OCI-M2 (cell line): ENCODE measurements at regions not wholly inside any gene's neighbourhood (a gene's known extent, or its start where the extent isn't known, plus 50 kb on each side); places are given as distances from the start of the nearest gene placed in this dataset.

ENCODE experiments used
- DNase-seq: peaks from one replicate; lab custom pipeline; 2025; ENCODE audit not compliant: unreplicated experiment; lab: John Stamatoyannopoulos, UW

DNA sequence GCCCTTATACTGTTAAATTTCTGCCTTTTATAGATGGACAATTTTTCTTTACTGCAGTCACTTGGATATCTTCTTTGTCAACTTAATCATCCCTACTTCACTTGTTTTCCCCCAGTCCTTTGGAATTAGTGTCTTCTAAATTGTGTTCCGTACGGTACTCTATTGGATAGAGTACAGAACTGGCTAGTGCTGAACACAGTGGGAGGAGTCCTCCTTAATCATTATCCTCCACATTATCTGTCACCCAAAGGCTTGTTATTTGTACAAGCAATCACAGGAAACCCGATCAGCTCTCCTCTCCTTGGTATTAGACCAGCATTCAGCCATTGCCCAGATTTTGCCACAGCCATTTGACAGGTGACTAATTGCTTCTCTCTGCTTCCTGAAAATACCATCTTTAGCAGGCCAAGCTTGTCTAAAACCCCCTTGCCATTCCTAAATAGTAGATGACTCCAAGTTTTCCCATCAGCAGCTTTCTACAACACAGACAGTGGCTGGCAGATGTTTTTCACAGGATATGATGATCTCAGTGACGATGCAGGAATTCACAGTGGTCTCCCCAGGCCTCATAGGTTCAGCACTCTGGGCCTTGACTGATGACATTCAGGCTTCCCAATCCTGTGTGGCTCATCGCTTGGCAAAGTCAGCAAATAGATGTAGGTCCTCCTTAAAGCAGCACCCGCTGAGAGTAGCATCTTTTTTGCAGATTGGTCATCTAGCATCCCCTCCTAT, 216.0 kb upstream of the RGS6 start:
- DNase-seq: no peak

DNA sequence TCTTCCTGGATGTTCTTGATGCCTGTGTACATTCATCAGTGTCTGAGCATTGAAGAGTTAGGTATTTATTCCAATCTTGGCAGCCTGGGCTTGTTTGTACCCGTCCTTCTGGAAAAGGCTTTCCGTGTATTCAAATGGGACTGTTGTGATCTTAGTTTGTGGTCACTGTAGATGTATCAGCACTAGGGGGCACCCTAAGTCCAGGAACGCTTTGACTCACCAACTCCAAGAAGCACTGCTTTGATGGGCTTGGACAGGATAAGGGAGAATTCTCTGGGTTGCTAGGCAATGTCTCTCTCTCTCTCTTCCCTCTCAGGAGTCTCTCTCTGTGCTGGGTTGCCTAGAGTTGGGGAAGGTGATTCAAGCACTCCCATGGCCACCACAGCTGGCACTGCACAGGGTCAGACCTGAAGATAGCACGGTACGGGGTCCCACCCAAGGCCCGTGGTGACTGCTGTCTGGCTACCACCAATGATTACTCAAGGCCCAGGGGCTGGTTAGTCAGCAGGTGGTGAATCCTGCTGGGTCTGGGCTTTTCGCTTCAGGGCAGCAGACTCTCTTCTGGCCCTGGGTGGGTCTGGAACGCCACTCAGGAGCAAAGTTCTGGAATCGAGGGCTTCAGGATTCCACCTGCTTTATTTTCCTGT, 211.1 kb upstream of the RGS6 start:
- DNase-seq: peak; percentile 14

DNA sequence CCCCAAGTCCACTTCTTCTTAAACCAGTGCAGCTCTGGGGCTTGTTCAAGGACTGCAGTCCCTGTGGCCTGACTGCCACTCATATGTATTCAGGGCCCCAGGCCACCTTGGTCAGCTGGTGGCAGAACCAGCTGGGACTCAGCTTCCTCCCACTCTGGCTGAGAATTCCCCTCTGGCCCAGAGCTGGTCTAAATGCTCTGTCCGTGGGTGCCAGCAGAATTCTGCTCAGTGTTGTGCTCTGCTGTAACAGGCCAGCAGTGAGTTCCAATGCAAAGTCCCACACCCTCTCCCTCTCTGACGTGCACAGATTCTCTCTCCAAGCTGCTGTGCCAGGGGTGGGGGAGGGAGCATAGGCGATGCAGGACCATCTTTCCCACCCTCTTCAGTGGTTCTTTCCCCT, 210.4 kb upstream of the RGS6 start:
- no peak for DNase-seq

- DNase-seq: no peak
Measured at GRCh38 chr14:71722885-71723284, 209.3 kb upstream of the RGS6 start.

- DNase-seq: no peak
Measured at GRCh38 chr14:71725922-71726579, 206.2 kb upstream of the RGS6 start.

- no peak for DNase-seq
Measured at GRCh38 chr14:71726580-71727021, 205.6 kb upstream of the RGS6 start.

DNA sequence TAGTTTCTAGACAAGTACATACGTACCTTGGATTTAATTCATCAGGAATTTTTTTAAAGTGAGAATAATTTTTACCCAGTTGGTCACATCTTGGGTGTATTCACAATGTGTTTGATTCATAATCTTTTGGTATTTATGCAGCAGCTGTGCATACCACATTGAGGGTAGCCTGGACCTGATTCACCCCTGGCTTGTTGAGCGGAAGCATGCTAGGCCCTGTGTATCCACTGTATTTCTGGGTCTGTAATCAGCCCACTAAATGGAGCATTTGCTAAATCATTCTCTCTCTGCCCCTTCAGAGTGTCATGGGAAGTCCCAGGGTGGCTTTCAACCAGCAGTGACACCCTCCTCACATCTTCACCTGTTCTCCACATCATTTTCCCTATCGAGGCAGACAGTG, 203.8 kb upstream of the RGS6 start:
- DNase-seq: no peak

- no peak for DNase-seq
Measured at GRCh38 chr14:71729596-71729995, 202.6 kb upstream of the RGS6 start.

DNA sequence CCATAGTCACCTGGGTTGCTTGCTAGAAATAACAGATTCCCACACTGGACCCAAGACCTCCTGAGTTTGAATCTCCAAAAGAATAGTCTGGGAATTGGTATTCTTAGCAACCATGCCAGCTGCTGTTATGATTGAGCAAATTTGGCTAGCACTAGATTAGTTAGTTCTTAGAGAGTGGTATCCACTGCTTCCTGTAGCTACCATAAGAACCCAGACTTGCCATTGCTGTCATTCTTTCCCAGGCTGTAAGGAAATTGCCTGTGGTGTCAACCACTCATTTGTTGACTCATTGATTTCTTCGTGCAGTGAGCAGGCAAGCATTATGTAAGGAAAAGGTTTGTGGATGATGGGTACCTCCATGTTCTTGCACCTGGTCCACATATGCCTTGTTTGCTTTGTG, 201.8 kb upstream of the RGS6 start:
- no peak for DNase-seq

GRCh38 chr14:71731096-71731495, 201.1 kb upstream of the RGS6 start:
- no peak for DNase-seq

DNA sequence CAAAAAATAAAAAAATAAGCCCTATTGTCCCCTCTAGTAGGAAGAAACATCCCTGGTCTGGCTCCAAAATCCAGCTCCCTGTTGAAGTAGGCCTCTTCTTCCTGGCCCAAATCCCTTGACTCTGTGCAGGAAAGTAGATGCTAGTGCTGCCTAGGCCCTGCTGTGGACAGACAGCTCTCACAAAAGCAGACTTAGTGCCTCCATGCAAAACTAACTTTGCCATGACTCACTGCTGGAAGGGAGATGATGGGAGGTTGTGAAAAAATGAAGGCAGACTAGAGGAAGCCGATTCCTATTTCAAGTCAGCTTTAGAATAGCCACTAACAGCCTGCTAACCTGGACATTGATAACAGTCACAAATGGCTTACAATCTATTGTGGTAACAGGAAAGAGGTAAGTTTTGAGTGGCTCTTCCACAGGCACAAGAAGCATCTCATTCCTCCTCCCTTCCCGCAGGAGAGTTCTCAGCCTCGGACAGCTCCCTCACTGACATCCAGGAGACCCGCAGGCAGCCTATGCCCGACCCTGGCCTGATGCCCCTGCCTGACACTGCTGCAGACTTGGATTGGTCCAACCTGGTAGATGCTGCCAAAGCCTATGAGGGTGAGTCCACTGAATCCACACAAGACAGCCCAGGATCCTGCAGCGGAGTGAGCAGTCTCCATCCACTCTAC, 198.9 kb upstream of the RGS6 start:
- no peak for DNase-seq

- DNase-seq: no peak
Measured at GRCh38 chr14:71734076-71734475, 198.2 kb upstream of the RGS6 start.

GRCh38 chr14:71734885-71735284, 197.3 kb upstream of the RGS6 start:
- DNase-seq: no peak

DNA sequence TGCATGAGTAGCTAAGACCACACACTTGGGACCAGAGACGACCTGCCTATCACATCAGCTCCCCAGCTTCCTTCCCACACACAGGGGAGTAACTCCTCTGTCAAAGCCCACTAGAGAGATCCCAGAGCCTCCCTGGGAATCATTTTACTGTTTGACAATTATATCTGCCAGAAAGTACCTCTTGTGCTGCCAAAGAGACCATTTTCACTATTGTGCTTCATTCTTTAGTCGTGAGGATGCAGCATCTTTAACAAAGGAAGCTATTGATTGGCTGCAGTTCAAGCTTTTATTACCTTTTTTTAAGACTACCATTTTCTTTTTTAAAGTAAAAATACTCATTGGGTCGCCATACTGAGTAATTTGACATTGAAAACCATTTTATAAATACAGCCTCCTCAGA, 194.5 kb upstream of the RGS6 start:
- DNase-seq: no peak

DNA sequence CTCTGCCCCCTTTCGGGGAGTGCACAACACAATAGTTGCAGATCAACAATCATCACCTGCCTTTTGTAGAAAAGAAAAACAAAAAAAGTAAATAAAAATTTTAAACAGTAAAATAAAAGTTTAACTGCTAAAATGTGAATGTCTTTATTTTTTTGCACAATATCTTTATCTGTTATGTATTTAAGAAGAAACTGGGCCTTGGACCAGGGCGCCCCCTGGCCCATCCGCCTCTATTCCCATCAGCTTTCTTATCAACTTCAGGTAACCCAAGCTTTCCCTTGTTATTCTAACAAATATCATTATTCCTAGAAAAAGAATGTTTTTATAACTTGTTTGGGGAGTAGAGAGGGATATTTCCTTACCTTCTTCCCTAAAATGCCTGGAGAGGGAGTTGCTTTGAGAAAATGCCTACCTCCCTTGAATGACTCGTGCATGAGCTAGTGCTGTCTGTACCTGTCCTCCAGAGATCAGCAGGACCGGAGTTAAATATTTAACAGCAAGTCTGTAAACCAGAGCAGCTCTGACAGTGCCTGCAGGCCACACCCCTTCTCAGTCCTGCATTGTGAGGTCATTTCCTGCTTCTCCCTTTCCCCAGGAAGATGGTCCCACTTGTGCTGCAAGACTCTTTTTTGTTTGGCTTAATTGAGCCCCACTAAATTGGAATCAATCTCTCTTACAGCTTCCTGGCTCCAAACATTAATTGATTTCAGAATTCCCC, 192.8 kb upstream of the RGS6 start:
- DNase-seq: no peak

- DNase-seq: no peak
Measured at GRCh38 chr14:71741241-71741640, 191.0 kb upstream of the RGS6 start.

DNA sequence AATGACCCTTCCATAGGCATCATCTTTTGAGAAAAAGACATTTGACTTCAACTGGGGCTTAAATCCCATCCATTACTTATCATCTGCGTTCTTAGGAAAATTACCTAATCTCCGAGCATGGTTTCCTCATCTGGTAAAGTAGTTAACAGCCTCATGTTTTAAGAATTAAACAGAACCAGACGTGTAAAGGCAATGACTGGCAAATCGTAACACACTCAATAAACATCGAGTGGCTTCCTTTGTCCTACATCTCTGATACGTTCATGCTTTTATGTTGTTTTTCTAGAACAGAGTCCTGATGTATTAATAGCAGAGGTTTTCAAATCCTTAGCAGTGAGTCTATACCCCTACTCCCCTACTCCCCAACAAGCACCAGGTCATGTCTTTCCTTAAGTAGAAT, 189.7 kb upstream of the RGS6 start:
- no peak for DNase-seq

- DNase-seq: no peak
Measured at GRCh38 chr14:71745072-71745471, 187.2 kb upstream of the RGS6 start.

GRCh38 chr14:71748196-71748595, 184.0 kb upstream of the RGS6 start:
- DNase-seq: no peak

DNA sequence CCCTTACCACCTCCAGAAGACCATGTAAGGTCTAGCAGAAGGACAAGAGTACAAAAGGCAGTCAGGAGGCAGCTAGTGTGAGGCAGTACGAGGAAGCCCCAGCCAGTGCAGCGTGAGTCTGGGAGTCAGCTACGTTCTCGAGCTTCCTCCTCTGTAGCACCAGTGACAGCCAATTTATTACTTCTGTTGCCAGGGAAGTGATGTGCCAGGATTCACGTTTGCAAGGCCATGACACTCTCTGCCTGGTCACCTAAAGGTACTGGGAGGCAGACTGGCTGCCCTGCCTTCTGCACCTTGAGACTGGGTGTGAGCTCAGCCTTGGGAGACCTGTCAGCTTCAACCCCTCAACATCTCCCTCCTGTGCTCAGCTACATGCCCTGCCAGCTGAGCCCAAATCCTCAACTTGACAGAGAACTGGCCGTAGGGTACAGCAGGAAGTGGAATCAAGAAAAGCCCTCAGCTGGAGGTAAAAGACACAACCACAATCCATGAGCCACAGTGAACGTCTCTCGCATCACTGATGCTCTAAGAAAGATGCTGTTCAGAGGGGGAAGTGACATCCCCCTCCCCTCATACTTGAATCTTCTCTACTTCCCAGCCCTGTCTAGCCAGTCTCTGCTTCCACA, 182.5 kb upstream of the RGS6 start:
- DNase-seq: no peak

DNA sequence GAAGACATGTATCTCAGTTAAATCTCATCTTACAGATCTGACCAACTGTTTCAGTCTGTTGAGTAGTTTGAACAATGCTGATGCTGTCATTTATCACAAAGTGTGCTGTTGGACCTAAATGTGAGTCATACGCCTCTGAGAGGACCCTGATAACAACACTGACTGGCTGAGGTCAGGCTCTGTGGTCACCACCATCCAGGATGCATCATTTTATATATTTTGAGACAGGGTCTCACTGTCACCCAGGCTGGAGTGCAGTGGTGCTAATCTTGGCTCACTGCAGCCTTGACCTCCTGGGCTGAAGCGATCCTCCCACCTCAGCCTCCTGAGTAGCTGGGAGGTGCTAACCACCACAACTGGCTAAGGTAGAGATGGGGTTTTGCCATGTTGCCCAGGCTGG, 181.0 kb upstream of the RGS6 start:
- DNase-seq: peak; percentile 37
